NT2/D1 (cell line): ENCODE measurements at regions not wholly inside any gene's neighbourhood (a gene's known extent, or its start where the extent isn't known, plus 50 kb on each side); places are given as distances from the start of the nearest gene placed in this dataset.
"Not testable (repeated sequence)": the region's sequence is repeated elsewhere in the genome, so short reads cannot be mapped to it uniquely, and the experiment has no call there.

Experiments
- DNase-seq: peaks from one replicate; pipeline ENCODE4 v3.0.0-alpha.2; 2011; ENCODE audit warnings: low read depth, low spot score
- H3K27me3 ChIP-seq: 2 replicates; pipeline ENCODE4 v1.6.0; 2011; ENCODE audit warnings: mild to moderate bottlenecking; ENCODE audit not compliant: insufficient read length, insufficient read depth
- H3K36me3 ChIP-seq: 2 replicates; pipeline ENCODE4 v1.6.1; 2011; ENCODE audit warnings: mild to moderate bottlenecking, low read length, mixed read lengths; ENCODE audit not compliant: insufficient read depth, insufficient read length
- H3K4me1 ChIP-seq: 2 replicates; pipeline ENCODE4 v1.5.1; 2011; ENCODE audit not compliant: insufficient read depth, insufficient read length
- H3K4me3 ChIP-seq: 2 replicates; pipeline ENCODE4 v1.5.1; 2011; ENCODE audit warnings: low read depth; ENCODE audit not compliant: insufficient read length
- H3K9ac ChIP-seq: 2 replicates; pipeline ENCODE4 v1.6.0; 2011; ENCODE audit warnings: low read depth; ENCODE audit not compliant: insufficient read length
- H3K9me3 ChIP-seq: 2 replicates; pipeline ENCODE4 v1.5.1; 2011; ENCODE audit warnings: mild to moderate bottlenecking, low read length; ENCODE audit not compliant: insufficient read depth
- SUZ12 ChIP-seq: IDR thresholded peaks from 2 replicates; pipeline ENCODE4 v1.6.1; 2011; ENCODE audit not compliant: insufficient read length, insufficient read depth; ENCODE audit errors: extremely low read depth
- YY1 ChIP-seq: IDR thresholded peaks from 2 replicates; pipeline ENCODE4 v1.6.1; 2011; ENCODE audit not compliant: insufficient read length, insufficient read depth
- ZNF274 ChIP-seq: IDR thresholded peaks from 2 replicates; pipeline ENCODE4 v1.6.1; 2011; ENCODE audit warnings: mild to moderate bottlenecking, low read depth, low read length

DNA sequence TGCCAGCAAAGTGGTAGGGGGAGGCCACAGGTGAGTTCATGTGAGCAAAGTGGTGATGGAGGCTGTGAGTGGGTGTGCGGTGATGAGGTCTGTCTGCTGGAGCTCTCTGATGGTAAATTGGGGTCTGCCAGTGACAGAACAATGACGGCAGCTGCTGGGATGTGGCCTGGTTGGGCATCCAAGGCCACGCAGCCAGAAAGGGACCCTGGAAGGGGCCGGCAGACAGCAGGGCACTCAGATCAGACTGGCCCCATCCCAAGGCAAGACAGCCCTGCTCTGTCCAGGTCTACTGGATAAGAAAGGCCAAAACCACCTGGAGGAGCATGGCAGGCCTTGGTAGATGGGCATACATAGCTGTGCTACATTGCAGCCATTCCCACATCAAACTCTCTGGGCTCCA is 412.9 kb upstream of the RGMB start:
- TF ChIP-seq ZNF274 = no peak
- TF ChIP-seq YY1 = no peak
- TF ChIP-seq SUZ12 = no peak
- Histone ChIP-seq H3K36me3 (no peaks in the 10 kb centered on the region), H3K4me3 (no peak overlapping the region), H3K9ac (no peak overlapping the region), H3K9me3 (peaks cover 8% of the 10 kb centered on the region; the same call in 1 of the 2 replicates), H3K4me1 (no peaks in the 10 kb centered on the region), H3K27me3 (no peaks in the 10 kb centered on the region)
- no peak for DNase-seq

DNA sequence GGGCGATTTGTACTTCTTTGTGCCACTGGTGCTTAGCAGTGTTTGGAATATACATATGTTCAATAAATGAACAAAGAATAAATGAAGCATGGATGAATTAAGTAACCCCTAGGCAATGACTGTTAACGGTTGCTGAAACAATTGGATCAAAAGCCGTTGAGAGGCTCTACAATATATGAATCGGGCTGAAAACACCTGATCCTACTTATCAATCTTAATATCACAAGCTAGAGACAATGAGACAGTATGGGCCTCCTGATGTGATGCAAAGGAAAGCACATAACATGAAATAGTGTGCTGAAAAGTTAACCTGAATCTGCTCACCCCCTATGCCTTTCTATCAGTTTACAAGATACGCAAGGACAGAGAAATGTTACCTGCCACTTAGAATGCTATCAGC is 410.3 kb upstream of the RGMB start:
- peaks cover 8% of the 10 kb centered on the region; the same call in 1 of the 2 replicates for H3K9me3 ChIP-seq
- DNase-seq = no peak
- H3K36me3 ChIP-seq = no peaks in the 10 kb centered on the region
- no peaks in the 10 kb centered on the region for H3K27me3 ChIP-seq
- H3K4me3 ChIP-seq = no peak overlapping the region
- TF ChIP-seq ZNF274 (no peak), SUZ12 (no peak), YY1 (no peak)
- H3K4me1 ChIP-seq = no peaks in the 10 kb centered on the region
- no peak overlapping the region for H3K9ac ChIP-seq

DNA sequence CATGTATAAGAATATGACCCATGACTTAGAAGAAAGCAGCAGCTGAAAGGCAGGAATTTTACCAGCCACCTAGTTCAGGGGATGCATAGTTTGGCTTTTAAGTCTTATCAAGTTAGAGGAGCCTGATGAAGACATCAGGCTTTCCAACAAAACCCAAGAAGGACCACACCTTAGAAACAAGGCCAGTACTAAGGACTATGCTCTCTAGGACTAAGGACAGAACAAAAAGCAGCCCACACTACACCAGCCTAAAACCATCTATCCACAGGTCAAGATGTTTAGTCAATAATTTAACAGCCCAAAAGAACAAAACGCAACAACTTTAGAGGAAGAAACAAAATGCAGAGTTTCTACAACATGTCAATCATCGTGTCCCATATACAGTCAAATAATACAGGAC is 408.9 kb upstream of the RGMB start:
- Histone ChIP-seq H3K9ac (no peak overlapping the region), H3K9me3 (0 out of 2 replicates have a peak, but pooled peaks cover 3% of the 10 kb centered on the region), H3K27me3 (no peaks in the 10 kb centered on the region), H3K4me1 (no peaks in the 10 kb centered on the region), H3K36me3 (no peaks in the 10 kb centered on the region), H3K4me3 (no peak overlapping the region)
- DNase-seq = no peak
- TF ChIP-seq YY1 (no peak), SUZ12 (no peak), ZNF274 (no peak)

DNA sequence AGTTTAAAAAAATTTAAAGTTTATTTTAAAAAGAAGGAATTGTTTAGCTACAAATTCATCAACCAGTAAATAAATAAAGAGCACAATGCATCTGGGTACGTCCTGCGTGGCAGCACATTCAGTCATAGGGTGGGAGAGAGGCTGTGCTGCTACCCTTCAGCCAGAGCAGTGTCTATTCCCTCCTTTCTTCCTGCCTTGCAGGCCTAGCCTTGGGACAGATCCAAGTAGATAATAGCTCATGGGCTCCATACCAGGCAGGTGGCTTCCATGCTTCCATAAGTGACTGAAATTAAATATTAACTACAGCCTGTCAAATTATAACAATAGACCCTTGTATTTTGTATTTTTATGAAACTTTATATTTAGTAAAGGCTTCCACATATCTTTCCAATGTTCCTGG is 408.3 kb upstream of the RGMB start:
- no peaks in the 10 kb centered on the region for H3K27me3 ChIP-seq
- no peak overlapping the region for H3K9ac ChIP-seq
- TF ChIP-seq YY1 = no peak
- TF ChIP-seq SUZ12 = no peak
- no peak for TF ChIP-seq ZNF274
- DNase-seq = no peak
- no peak overlapping the region for H3K4me3 ChIP-seq
- H3K9me3 ChIP-seq = no peaks in the 10 kb centered on the region
- H3K4me1 ChIP-seq = no peaks in the 10 kb centered on the region
- no peaks in the 10 kb centered on the region for H3K36me3 ChIP-seq

DNA sequence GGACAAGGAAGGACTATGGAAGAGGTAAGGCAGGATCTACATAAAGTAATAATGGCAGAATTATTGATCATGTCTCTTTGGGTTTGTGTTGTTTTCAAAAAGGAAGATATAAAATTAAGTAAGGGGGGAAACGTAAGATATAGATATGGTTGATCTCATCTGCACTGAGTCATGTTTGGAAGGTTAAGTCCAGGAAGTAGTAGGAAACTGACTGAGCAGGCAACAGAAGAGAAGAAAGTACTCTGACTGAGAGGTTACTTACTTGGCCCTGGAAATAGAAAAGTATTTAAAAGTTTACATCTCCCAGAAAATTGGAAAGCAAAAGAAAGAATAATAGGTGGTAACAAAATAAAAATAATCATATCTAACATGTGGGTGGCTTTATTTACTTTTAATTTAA is 405.3 kb upstream of the RGMB start:
- Histone ChIP-seq H3K9ac (no peak overlapping the region), H3K36me3 (no peaks in the 10 kb centered on the region), H3K27me3 (no peaks in the 10 kb centered on the region), H3K4me3 (no peak overlapping the region), H3K4me1 (no peaks in the 10 kb centered on the region), H3K9me3 (no peaks in the 10 kb centered on the region)
- TF ChIP-seq YY1 = no peak
- no peak for TF ChIP-seq SUZ12
- TF ChIP-seq ZNF274 = no peak
- no peak for DNase-seq

DNA sequence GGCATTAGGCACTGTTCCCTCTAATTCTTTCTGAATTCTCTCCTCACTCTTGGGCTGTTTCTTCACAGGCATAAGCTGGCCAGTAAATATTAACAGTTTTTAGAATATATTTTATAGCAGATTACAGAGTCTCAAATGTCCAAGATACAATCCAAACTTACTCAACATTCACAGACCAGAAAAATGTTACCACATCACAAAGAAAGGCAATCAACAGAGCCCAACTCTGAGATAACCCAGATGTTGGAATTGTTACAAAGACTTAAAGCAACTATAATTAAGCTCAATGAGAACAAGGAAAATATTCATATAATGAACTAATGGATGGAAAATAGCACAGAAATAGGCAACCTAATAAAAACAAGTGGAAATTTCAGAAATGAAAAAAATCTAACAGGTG is 401.1 kb upstream of the RGMB start:
- Histone ChIP-seq H3K4me3 (no peak overlapping the region), H3K4me1 (no peaks in the 10 kb centered on the region), H3K9me3 (no peaks in the 10 kb centered on the region), H3K36me3 (no peaks in the 10 kb centered on the region), H3K27me3 (no peaks in the 10 kb centered on the region), H3K9ac (no peak overlapping the region)
- no peak for TF ChIP-seq ZNF274
- no peak for TF ChIP-seq YY1
- TF ChIP-seq SUZ12 = no peak
- no peak for DNase-seq

DNA sequence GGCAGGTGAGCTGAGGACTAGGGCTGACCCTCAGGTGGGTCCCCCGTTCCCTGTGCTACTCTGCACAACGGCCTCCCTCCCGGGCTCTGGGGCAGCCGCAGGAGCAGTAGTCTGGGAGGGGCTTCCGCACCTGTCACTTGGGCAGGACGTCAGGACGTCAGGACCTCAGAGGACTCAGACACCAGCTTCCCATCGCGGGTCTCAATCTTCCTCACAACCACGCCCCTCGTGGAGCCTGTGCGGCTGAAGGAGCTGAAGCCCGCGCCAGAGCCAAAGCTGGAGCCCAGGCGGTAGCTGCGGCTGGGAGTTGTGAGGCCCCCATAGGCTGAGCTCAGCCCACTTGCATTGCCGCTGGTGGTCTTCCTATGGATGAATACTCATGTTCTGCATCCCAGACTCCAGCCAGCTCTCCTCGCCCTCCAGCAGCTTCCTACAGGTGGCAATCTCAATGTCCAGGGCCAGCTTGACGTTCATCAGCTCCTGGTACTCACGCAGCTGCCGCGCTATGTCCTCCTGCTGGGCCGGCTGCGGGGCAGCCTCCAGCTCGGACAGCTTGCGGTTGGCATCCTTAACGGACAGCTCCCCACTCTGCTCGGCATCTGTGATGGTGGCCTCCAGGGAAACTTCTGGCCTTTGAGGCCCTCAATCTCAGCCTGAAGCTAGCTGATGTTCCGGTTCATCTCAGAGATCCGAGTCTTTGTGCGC is 381.4 kb upstream of the RGMB start:
- Histone ChIP-seq H3K4me3 (no peak overlapping the region), H3K4me1 (no peaks in the 10 kb centered on the region), H3K36me3 (no peaks in the 10 kb centered on the region), H3K9me3 (no peaks in the 10 kb centered on the region), H3K9ac (no peak overlapping the region), H3K27me3 (no peaks in the 10 kb centered on the region)
- TF ChIP-seq YY1 (no peak), SUZ12 (no peak), ZNF274 (no peak)
- DNase-seq = no peak

DNA sequence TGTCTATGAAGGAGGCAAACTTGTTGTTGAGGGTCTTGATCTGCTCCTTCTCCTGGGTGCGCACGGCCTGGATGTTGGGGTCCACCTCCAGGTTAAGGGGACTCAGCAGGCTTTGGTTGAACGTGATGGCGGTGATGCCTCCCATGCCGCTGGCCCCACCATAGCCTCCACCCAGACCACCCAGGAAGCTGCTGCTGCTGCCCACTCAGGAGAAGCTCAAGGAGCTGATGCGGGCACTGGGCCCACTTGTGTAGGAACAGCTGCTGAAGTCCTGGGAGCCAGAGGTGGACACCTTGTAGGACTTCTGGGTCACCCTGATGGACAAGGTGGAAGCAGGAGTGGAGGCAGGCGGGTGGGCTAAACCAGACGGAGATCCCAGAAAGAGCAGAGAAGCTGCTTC is 380.3 kb upstream of the RGMB start:
- not testable (repeated sequence) for DNase-seq, H3K4me3 ChIP-seq, H3K9me3 ChIP-seq, H3K9ac ChIP-seq, H3K36me3 ChIP-seq, H3K4me1 ChIP-seq, H3K27me3 ChIP-seq
